HG03469 (cell line): ENCODE measurements at regions not wholly inside any gene's neighbourhood (a gene's known extent, or its start where the extent isn't known, plus 50 kb on each side); places are given as distances from the start of the nearest gene placed in this dataset.
"Not testable (repeated sequence)": the region's sequence is repeated elsewhere in the genome, so short reads cannot be mapped to it uniquely, and the experiment has no call there.

Experiments
- ATAC-seq: cut with Tn5 transposase; IDR thresholded peaks from one replicate; pipeline ENCODE4 v1.9.1; 2021; ENCODE audit warnings: mild to moderate bottlenecking, moderate library complexity, moderate number of reproducible peaks; ENCODE audit not compliant: unreplicated experiment

GRCh38 chrX:52261125-52261462 lies 76.4 kb downstream of the MAGED4 start:
- ATAC-seq = no peak

- peak; percentile 92 for ATAC-seq
Measured at GRCh38 chrX:52261463-52262194, 76.9 kb downstream of the MAGED4 start.

GRCh38 chrX:52262195-52262546 lies 77.5 kb downstream of the MAGED4 start:
- no peak for ATAC-seq

- ATAC-seq = no peak
Measured at GRCh38 chrX:52263417-52263816, 78.7 kb downstream of the MAGED4 start.

GRCh38 chrX:52265713-52266112 lies 81.0 kb downstream of the MAGED4 start:
- no peak for ATAC-seq

GRCh38 chrX:52268502-52268901 lies 83.8 kb downstream of the MAGED4 start:
- ATAC-seq = not testable (repeated sequence)

GRCh38 chrX:52270453-52271116 lies 85.9 kb downstream of the MAGED4 start:
- ATAC-seq = no peak

- no peak for ATAC-seq
Measured at GRCh38 chrX:52271206-52271605, 86.5 kb downstream of the MAGED4 start.

GRCh38 chrX:52277666-52278065 lies 91.2 kb upstream of the XAGE2 start:
- ATAC-seq = no peak

- ATAC-seq = no peak
Measured at GRCh38 chrX:52280812-52281211, 88.0 kb upstream of the XAGE2 start.

GRCh38 chrX:52284865-52285264 lies 84.0 kb upstream of the XAGE2 start:
- ATAC-seq = no peak

- not testable (repeated sequence) for ATAC-seq
Measured at GRCh38 chrX:52298968-52299367, 69.9 kb upstream of the XAGE2 start.

- ATAC-seq = not testable (repeated sequence)
Measured at GRCh38 chrX:52308532-52308931, 60.3 kb upstream of the XAGE2 start.
